ENCODE measurements at regions not wholly inside any gene's neighbourhood (a gene's known extent, or its start where the extent isn't known, plus 50 kb on each side); places are given as distances from the start of the nearest gene placed in this dataset.

DNA sequence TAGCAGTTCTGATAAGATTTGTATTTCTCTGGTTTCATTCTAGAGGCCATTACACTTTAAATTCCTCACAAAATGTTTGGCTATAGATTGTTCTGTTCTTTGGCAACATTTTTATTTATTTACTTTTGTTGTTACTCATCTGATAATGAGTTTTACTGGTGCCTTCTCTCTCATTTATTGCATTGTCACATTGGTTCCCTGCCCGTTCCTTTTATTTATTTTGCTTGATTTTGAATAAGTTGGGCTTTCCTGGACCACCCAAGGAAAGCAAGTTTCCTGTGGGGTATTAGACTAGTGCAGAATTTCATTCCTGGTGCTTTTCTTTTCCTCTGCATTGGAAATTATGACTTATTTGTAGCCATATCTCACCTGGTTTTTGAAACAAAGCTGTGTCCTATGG lies 232.0 kb downstream of the SOCS6 start:
- no peak for TF ChIP-seq EP300 (IDR thresholded peaks at IDR 0.05)
- TF ChIP-seq, protein P1, sequence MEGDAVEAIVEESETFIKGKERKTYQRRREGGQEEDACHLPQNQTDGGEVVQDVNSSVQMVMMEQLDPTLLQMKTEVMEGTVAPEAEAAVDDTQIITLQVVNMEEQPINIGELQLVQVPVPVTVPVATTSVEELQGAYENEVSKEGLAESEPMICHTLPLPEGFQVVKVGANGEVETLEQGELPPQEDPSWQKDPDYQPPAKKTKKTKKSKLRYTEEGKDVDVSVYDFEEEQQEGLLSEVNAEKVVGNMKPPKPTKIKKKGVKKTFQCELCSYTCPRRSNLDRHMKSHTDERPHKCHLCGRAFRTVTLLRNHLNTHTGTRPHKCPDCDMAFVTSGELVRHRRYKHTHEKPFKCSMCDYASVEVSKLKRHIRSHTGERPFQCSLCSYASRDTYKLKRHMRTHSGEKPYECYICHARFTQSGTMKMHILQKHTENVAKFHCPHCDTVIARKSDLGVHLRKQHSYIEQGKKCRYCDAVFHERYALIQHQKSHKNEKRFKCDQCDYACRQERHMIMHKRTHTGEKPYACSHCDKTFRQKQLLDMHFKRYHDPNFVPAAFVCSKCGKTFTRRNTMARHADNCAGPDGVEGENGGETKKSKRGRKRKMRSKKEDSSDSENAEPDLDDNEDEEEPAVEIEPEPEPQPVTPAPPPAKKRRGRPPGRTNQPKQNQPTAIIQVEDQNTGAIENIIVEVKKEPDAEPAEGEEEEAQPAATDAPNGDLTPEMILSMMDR (IDR thresholded peaks at IDR 0.05), result no peak
- TF ChIP-seq POLR2A (IDR thresholded peaks at IDR 0.05), result no peak

All from tibial nerve (tissue), 4 donors.